HG03469 (cell line): ENCODE measurements at regions not wholly inside any gene's neighbourhood (a gene's known extent, or its start where the extent isn't known, plus 50 kb on each side); places are given as distances from the start of the nearest gene placed in this dataset.

Source experiments
- ATAC-seq: cut with Tn5 transposase; IDR thresholded peaks from one replicate; pipeline ENCODE4 v1.9.1; 2021; ENCODE audit warnings: mild to moderate bottlenecking, moderate library complexity, moderate number of reproducible peaks; ENCODE audit not compliant: unreplicated experiment

GRCh38 chr3:20425138-20425537 is 239.1 kb upstream of the SGO1 start:
- ATAC-seq: no peak

- no peak for ATAC-seq
Measured at GRCh38 chr3:20424086-20424485, 238.1 kb upstream of the SGO1 start.

- no peak for ATAC-seq
Measured at GRCh38 chr3:20422391-20422790, 236.4 kb upstream of the SGO1 start.

GRCh38 chr3:20417388-20418108 is 231.5 kb upstream of the SGO1 start:
- ATAC-seq: no peak

- ATAC-seq: no peak
Measured at GRCh38 chr3:20406611-20407011, 220.6 kb upstream of the SGO1 start.

- ATAC-seq: no peak
Measured at GRCh38 chr3:20405744-20406143, 219.7 kb upstream of the SGO1 start.

GRCh38 chr3:20405231-20405630 is 219.2 kb upstream of the SGO1 start:
- no peak for ATAC-seq

GRCh38 chr3:20404741-20405100 is 218.7 kb upstream of the SGO1 start:
- no peak for ATAC-seq

- ATAC-seq: no peak
Measured at GRCh38 chr3:20403986-20404740, 218.2 kb upstream of the SGO1 start.

GRCh38 chr3:20401253-20401652 is 215.2 kb upstream of the SGO1 start:
- no peak for ATAC-seq

- ATAC-seq: no peak
Measured at GRCh38 chr3:20400686-20401085, 214.7 kb upstream of the SGO1 start.

GRCh38 chr3:20400281-20400680 is 214.3 kb upstream of the SGO1 start:
- ATAC-seq: no peak

- ATAC-seq: no peak
Measured at GRCh38 chr3:20396335-20396734, 210.3 kb upstream of the SGO1 start.

GRCh38 chr3:20395692-20396091 is 209.7 kb upstream of the SGO1 start:
- no peak for ATAC-seq

GRCh38 chr3:20394243-20394642 is 208.2 kb upstream of the SGO1 start:
- ATAC-seq: no peak

GRCh38 chr3:20391644-20392043 is 205.6 kb upstream of the SGO1 start:
- ATAC-seq: no peak

- ATAC-seq: no peak
Measured at GRCh38 chr3:20388971-20389370, 203.0 kb upstream of the SGO1 start.

GRCh38 chr3:20380295-20380694 is 194.3 kb upstream of the SGO1 start:
- no peak for ATAC-seq

- ATAC-seq: no peak
Measured at GRCh38 chr3:20378315-20378714, 192.3 kb upstream of the SGO1 start.

- ATAC-seq: no peak
Measured at GRCh38 chr3:20376665-20377217, 190.7 kb upstream of the SGO1 start.

GRCh38 chr3:20375302-20375701 is 189.3 kb upstream of the SGO1 start:
- no peak for ATAC-seq
